OCI-LY1 (cell line): ENCODE measurements at regions not wholly inside any gene's neighbourhood (a gene's known extent, or its start where the extent isn't known, plus 50 kb on each side); places are given as distances from the start of the nearest gene placed in this dataset.

ENCODE experiments used
- H2AFZ ChIP-seq: fragments of 200-600 bp; sonication (generic), shearing (Covaris generic); 2 replicates; pipeline ENCODE4 v1.6.0; 2014; ENCODE audit warnings: antibody characterized with exemption, mild to moderate bottlenecking, low read length
- H3F3A ChIP-seq: fragments of 200-600 bp; sonication (generic), shearing (Covaris generic); 2 replicates; pipeline ENCODE4 v1.6.0; 2014; ENCODE audit warnings: mild to moderate bottlenecking, antibody characterized with exemption, low read length, moderate library complexity; ENCODE audit not compliant: insufficient read depth
- H3K27ac ChIP-seq: fragments of 200-600 bp; sonication (generic); 2 replicates; pipeline ENCODE4 v1.5.1; 2014; ENCODE audit warnings: low read length, mixed run types, mild to moderate bottlenecking, low read depth; ENCODE audit not compliant: poor library complexity, severe bottlenecking
- H3K27me3 ChIP-seq: fragments of 200-600 bp; sonication (generic); 2 replicates; pipeline ENCODE4 v1.6.0; 2014; ENCODE audit warnings: antibody characterized with exemption, mild to moderate bottlenecking, low read length, moderate library complexity; ENCODE audit not compliant: insufficient read depth
- H3K36me3 ChIP-seq: fragments of 200-600 bp; sonication (generic); 2 replicates; pipeline ENCODE4 v1.6.1; 2014; ENCODE audit warnings: mild to moderate bottlenecking, antibody characterized with exemption, low read length, moderate library complexity, mixed read lengths; ENCODE audit not compliant: insufficient read depth
- H3K4me1 ChIP-seq: fragments of 200-600 bp; sonication (generic); 2 replicates; pipeline ENCODE4 v1.5.1; 2014; ENCODE audit warnings: mild to moderate bottlenecking, low read length, moderate library complexity; ENCODE audit not compliant: insufficient read depth, severe bottlenecking
- H3K4me2 ChIP-seq: fragments of 200-600 bp; sonication (generic), shearing (Covaris generic); 2 replicates; pipeline ENCODE4 v1.6.1; 2014; ENCODE audit warnings: low read length
- H3K4me3 ChIP-seq: fragments of 200-600 bp; sonication (generic); 2 replicates; pipeline ENCODE4 v1.5.1; 2014; ENCODE audit warnings: low read length, low read depth, mild to moderate bottlenecking, mixed read lengths; ENCODE audit not compliant: poor library complexity, severe bottlenecking
- H3K79me2 ChIP-seq: fragments of 200-600 bp; shearing (Covaris generic); 2 replicates; pipeline ENCODE4 v1.6.1; 2016; ENCODE audit warnings: mixed run types, low read length, mixed read lengths; ENCODE audit not compliant: insufficient read depth
- H3K9ac ChIP-seq: fragments of 200-600 bp; sonication (generic), shearing (Covaris generic); 2 replicates; pipeline ENCODE4 v1.6.1; 2014; ENCODE audit warnings: mild to moderate bottlenecking, low read length, mixed read lengths
- H3K9me2 ChIP-seq: fragments of 200-600 bp; sonication (generic), shearing (Covaris generic); 2 replicates; pipeline ENCODE4 v1.6.1; 2014; ENCODE audit warnings: low read depth, mild to moderate bottlenecking, low read length, mixed read lengths
- H3K9me3 ChIP-seq: fragments of 200-600 bp; shearing (Covaris generic); 2 replicates; pipeline ENCODE4 v1.6.1; 2014; ENCODE audit warnings: low read length, mixed read lengths
- H4K20me1 ChIP-seq: fragments of 200-600 bp; sonication (generic), shearing (Covaris generic); 2 replicates; pipeline ENCODE4 v1.6.0; 2016; ENCODE audit warnings: mild to moderate bottlenecking, low read length; ENCODE audit not compliant: insufficient read depth
- EZH2 ChIP-seq: fragments of 200-600 bp; sonication (generic), shearing (Covaris generic); IDR thresholded peaks from 2 replicates; pipeline ENCODE4 v1.8.0; 2017; ENCODE audit warnings: borderline replicate concordance, mixed run types, mild to moderate bottlenecking, antibody characterized with exemption, low read length, moderate library complexity, mixed read lengths
- TF ChIP-seq, protein P1 (sequence below): fragments of 200-600 bp; sonication (generic), shearing (Covaris generic); IDR thresholded peaks from 2 replicates; pipeline ENCODE4 v1.5.1; 2017; ENCODE audit warnings: mild to moderate bottlenecking, antibody characterized with exemption, low read length, moderate library complexity, mixed read lengths

GRCh38 chr17:68658999-68659780, 58.0 kb upstream of the FAM20A start:
- no peaks in the 10 kb centered on the region for H3F3A ChIP-seq
- no peaks in the 10 kb centered on the region for H3K79me2 ChIP-seq
- no peaks in the 10 kb centered on the region for H3K9me2 ChIP-seq
- H3K27ac ChIP-seq: no peak overlapping the region
- H3K4me3 ChIP-seq: no peak overlapping the region
- H3K9ac ChIP-seq: no peak overlapping the region
- TF ChIP-seq, protein P1, sequence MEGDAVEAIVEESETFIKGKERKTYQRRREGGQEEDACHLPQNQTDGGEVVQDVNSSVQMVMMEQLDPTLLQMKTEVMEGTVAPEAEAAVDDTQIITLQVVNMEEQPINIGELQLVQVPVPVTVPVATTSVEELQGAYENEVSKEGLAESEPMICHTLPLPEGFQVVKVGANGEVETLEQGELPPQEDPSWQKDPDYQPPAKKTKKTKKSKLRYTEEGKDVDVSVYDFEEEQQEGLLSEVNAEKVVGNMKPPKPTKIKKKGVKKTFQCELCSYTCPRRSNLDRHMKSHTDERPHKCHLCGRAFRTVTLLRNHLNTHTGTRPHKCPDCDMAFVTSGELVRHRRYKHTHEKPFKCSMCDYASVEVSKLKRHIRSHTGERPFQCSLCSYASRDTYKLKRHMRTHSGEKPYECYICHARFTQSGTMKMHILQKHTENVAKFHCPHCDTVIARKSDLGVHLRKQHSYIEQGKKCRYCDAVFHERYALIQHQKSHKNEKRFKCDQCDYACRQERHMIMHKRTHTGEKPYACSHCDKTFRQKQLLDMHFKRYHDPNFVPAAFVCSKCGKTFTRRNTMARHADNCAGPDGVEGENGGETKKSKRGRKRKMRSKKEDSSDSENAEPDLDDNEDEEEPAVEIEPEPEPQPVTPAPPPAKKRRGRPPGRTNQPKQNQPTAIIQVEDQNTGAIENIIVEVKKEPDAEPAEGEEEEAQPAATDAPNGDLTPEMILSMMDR: no peak
- TF ChIP-seq EZH2: no peak
- no peaks in the 10 kb centered on the region for H3K9me3 ChIP-seq
- H3K27me3 ChIP-seq: no peaks in the 10 kb centered on the region
- no peaks in the 10 kb centered on the region for H4K20me1 ChIP-seq
- H3K4me1 ChIP-seq: no peaks in the 10 kb centered on the region
- no peak overlapping the region for H2AFZ ChIP-seq
- H3K4me2 ChIP-seq: no peak overlapping the region
- no peaks in the 10 kb centered on the region for H3K36me3 ChIP-seq

- no peaks in the 10 kb centered on the region for H3K9me2 ChIP-seq
- H3K36me3 ChIP-seq: no peaks in the 10 kb centered on the region
- no peaks in the 10 kb centered on the region for H3K4me1 ChIP-seq
- TF ChIP-seq, protein P1: no peak
- TF ChIP-seq EZH2: no peak
- H3F3A ChIP-seq: no peaks in the 10 kb centered on the region
- H3K4me3 ChIP-seq: no peak overlapping the region
- no peaks in the 10 kb centered on the region for H3K79me2 ChIP-seq
- no peak overlapping the region for H3K4me2 ChIP-seq
- H2AFZ ChIP-seq: no peak overlapping the region
- H3K9me3 ChIP-seq: no peaks in the 10 kb centered on the region
- H3K27ac ChIP-seq: no peak overlapping the region
- H3K9ac ChIP-seq: no peak overlapping the region
- H4K20me1 ChIP-seq: no peaks in the 10 kb centered on the region
- H3K27me3 ChIP-seq: no peaks in the 10 kb centered on the region
Measured at GRCh38 chr17:68657576-68657975, 56.4 kb upstream of the FAM20A start.

- Histone ChIP-seq H3F3A (no peaks in the 10 kb centered on the region), H3K4me1 (no peaks in the 10 kb centered on the region), H3K79me2 (no peaks in the 10 kb centered on the region), H3K4me3 (no peak overlapping the region), H3K9ac (no peak overlapping the region), H3K27ac (no peak overlapping the region), H3K36me3 (no peaks in the 10 kb centered on the region), H3K9me2 (no peaks in the 10 kb centered on the region), H4K20me1 (no peaks in the 10 kb centered on the region), H2AFZ (no peak overlapping the region), H3K27me3 (no peaks in the 10 kb centered on the region), H3K4me2 (no peak overlapping the region), H3K9me3 (no peaks in the 10 kb centered on the region)
- no peak for TF ChIP-seq EZH2
- TF ChIP-seq, protein P1: no peak
Measured at GRCh38 chr17:68657166-68657565, 56.0 kb upstream of the FAM20A start.
